ENCODE measurements at regions not wholly inside any gene's neighbourhood (a gene's known extent, or its start where the extent isn't known, plus 50 kb on each side); places are given as distances from the start of the nearest gene placed in this dataset.
A peak's percentile ranks its signal among the peaks of the same experiment; 100 is the strongest.
"Not testable (repeated sequence)": the region's sequence is repeated elsewhere in the genome, so short reads cannot be mapped to it uniquely, and the experiment has no call there.

DNA sequence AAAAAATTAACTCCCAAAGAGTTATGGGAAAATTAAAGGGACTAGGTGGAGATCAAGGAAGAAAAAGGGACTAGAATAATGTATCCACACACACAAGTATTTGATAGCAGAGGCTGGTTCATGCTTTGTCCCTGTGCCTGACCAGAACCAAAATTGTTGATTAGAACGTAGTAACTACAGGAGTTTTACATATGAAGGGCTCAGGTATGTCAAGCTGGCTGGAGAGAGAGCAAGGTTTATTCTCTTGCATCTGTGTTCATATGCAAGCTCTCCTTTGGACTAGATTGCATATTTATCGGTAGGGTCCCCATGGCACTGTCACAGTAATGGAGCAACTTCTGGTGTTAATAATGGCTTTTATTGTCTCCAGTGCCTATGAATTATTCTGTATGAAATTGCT is 239.9 kb upstream of the TRPM3 start:
- no peak for DNase-seq

GRCh38 chr9:71357346-71357745 is 235.9 kb upstream of the TRPM3 start:
- no peak for DNase-seq

DNA sequence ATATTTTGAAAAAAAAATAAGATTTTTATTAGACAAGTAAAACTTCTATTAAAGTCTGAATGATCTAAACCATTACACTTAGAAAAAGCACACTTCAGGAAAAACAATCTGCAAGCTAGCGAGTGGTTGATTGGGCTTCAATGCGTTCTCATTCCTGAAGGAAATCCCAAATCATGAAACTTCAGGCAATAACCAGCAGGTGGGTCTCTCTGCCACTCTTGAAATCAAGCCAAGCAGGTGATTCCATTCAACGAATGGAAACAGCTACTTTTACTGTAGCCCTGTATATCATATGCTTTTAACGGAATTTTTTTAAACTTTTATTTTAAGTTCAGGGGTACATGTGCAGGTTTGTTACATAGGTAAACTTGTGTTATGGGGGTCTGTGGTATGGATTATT is 234.5 kb upstream of the TRPM3 start:
- DNase-seq, result no peak

DNA sequence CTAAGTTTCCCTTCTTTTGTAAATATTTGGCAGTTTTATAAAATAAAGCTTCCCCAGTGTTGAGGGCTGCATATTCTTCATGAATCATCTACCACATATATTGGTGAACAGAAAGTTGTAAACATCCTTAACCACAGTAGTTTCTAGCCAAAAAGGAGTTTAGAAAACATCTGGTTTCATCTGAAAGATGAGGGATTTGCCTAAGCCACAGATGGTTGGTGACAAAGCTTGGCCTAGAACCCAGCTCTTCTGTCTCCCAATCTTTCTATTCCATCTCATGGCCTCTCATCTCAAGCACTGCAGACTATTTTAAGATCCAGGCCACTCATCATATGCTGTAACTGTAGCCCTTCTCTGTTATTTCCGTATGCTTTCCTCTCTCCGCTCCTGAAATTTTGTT is 232.3 kb upstream of the TRPM3 start:
- no peak for DNase-seq

GRCh38 chr9:71352837-71353236 is 231.4 kb upstream of the TRPM3 start:
- DNase-seq, result no peak

DNA sequence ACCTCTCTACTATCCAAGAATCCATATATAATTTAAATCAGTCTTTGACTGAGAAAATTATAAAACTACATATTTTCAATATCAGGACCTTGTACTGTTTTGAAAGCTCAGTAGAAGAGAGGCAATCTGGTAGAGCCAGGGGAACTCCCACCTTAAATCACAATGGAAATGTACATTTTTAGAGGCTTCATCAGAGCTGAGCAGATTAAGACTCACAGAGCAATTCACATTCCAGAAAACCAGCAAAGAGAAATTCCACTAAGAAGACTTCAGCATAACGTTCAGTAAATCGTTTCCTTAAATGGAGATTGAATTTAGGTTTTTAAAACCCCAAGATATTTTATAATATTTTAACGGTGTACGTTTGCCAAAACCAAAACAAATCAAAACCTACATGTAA is 227.8 kb upstream of the TRPM3 start:
- no peak for DNase-seq

- DNase-seq, result no peak
Measured at GRCh38 chr9:71333321-71333720, 211.9 kb upstream of the TRPM3 start.

- DNase-seq, result no peak
Measured at GRCh38 chr9:71331603-71332002, 210.2 kb upstream of the TRPM3 start.

DNA sequence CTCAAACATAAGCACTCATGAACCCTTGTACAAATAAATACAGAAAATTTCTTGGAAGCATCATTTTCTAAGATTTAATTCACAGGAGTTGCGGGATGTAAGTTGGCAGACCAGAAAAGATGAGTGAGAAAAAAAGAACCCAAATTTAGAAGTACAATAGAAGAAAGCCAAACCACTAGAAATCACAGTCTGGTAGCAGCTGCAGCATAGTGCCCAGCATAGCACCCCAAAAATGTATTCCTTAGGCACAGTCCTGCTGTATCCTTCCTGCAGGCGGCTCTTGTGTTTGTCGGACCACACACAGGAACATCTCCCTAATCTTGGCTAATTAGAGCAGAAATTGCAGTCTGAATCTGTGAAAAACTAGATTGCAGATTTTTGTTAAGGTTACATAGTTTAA is 208.5 kb upstream of the TRPM3 start:
- no peak for DNase-seq

- DNase-seq, result no peak
Measured at GRCh38 chr9:71326360-71326759, 204.9 kb upstream of the TRPM3 start.

DNA sequence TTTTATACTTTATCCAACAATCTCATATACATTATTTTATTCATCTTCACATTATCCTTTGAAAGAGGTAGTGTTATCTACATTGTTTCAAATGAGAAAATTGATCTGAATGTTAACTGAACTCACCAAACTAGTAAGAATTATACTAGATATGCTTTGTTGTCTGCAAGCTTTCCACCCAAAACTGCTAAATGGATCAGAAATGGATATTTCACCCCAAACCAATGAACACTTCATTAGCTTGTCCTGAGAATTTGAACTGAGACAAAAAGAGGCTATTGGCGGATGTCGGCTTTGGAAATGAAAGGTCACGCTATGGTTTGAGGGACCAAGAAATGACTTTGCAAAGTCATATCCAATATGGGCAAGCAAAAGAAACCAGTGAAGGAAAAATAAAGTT is 201.9 kb upstream of the TRPM3 start:
- DNase-seq, result no peak

- DNase-seq, result no peak
Measured at GRCh38 chr9:71322311-71322710, 200.9 kb upstream of the TRPM3 start.

- DNase-seq, result no peak
Measured at GRCh38 chr9:71308454-71308853, 187.0 kb upstream of the TRPM3 start.

DNA sequence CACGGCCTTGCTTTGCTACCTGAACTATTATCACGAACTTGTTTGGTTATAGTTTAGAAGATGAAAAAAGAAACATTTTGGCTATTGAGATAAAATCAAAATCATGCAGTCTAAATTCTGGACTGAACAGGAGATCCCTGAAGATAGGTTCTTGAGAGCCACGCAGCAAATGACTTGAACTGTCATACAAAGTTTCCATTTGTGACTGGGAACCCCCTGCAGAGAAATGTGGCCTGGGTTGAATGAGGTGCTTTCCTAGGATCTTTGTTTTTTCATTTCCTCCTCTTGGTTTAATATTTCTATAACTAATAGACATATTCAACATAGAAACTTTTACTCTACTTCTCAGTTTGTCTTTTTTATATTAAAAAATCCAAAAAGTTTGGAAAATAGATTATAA is 184.7 kb upstream of the TRPM3 start:
- DNase-seq, result no peak

DNA sequence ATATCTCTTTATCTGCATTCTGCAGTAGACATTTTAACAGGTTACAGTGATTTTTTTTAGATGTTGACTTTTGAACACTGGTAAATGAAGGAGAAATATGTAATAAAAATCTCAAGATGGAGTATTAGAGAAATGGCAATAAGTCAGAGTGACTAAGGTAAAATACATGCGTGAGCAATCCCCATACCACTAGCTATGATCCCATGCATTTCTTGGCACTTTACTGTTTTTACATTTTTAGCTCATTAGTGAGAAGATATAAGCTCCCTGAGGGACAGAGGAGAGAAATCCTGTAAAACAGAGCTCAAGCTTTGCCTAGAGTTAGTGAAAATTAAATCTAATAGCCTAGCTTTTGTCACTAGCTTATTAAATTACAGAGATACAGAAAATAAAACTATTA is 181.9 kb upstream of the TRPM3 start:
- no peak for DNase-seq

DNA sequence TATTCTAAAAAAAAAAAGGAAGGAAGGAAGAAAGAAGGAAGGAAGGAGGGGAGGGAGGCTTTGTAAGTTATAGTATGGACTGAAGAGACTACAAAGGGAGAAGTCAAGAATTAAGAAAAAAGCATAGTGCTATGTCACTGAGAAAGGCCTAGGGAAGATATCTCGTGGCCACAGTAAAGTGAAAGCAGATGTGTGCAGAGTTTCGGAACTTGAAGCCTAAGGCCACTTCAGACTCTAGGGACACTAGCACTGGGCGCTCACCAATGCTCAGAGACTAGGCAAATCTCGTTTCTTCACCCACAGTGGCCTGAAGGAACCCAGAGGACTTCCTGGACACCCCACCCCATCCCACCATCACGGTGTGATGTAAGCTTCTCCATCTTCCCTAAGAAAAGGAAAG is 181.4 kb upstream of the TRPM3 start:
- DNase-seq, result no peak

DNA sequence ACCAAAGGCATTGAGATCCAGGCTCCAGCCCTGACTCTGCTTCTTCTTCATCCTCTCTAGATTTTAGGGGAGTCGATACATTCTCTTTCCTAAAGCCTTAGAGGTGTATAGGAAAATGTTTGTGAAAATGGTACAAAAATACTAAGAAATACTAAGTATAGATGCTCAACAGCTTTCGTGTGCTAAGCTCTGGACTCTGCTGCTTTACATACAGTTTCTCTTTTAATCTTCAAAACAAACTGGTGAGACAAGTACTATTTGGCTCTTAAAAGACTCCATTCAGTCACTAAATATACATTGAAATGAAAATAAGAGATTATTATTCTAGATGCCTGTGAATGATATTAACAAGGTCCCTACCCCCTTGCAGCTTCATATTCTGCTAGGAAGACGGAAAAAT is 174.5 kb upstream of the TRPM3 start:
- no peak for DNase-seq

DNA sequence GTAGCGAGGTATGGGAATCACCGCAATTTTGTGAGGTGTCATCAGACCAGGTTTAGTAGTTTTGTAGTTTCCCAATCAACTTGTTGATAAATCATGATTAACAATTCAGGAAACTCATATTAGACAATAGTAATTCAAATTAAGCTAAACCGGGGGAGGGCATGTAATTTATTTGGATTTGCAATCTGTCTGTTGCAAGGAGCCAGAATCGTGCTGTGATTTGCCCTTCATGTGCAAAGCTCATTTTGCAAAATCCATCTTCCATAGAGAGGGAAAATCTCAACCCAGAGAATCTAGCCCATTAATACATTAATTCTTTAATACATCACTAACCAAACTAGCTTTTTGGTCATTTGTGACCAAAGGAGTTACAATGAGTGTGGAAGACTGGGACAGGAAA is 164.7 kb upstream of the TRPM3 start:
- no peak for DNase-seq

DNA sequence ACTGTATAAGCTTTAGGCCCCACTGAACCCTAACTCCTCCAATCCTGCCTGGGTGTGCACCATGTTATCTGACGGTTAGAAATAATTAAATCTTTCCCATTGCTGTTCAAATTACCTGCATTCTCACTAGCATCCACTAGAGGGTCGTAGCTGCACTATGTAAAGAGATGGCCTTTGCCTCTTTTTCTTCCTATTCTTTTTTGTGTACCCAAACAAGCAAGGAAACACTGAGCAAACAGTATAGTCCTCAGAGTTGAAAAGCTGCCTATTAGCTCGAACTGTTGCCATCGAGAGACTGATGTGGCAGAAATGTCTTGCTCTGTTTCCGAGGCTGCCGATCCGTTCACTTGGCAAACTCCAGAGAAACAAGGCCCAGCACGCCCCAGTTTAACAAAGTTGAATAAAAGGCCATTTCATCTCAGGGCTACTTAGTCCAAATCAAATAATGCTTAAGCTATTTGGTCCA is 163.8 kb upstream of the TRPM3 start:
- DNase-seq, result peak; percentile 77

DNA sequence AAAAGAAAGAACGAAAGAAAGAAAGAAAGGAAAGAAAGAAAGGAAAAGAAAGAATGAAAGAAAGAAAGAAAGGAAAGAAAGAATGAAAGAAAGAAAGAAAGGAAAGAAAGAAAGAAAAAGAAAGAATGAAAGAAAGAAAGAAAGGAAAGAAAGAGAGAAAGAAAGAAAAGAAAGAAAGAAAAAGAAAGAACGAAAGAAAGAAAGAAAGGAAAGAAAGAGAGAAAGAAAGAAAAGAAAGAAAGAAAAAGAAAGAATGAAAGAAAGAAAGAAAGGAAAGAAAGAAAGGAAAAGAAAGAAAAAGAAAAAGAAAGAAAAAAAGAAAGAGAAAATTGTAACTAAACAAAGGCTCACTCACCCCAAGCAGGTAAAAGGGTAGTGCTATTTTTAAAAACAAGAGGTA is 160.7 kb upstream of the TRPM3 start:
- not testable (repeated sequence) for DNase-seq

GRCh38 chr9:71279151-71279739 is 157.8 kb upstream of the TRPM3 start:
- no peak for DNase-seq

DNA sequence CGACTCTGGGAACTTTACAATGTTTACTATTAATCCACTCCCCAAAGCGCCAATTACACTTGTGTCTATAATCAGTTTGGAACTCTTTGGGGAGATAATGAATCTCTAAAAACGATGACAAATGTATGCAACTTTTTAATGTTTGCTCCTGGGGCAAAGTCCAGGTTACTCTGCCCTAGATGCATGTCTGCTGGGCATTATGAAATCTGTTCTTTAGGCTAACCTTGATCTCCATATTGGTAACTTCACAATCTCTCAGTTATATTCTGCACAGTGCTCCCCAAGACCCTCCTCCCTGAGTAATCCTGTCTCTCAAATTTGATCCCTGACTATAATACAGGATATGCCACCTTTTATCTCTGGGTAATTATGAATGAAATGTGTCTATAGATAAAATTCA is 152.2 kb upstream of the TRPM3 start:
- DNase-seq, result no peak

GRCh38 chr9:71271602-71272001 is 150.2 kb upstream of the TRPM3 start:
- DNase-seq, result no peak

DNA sequence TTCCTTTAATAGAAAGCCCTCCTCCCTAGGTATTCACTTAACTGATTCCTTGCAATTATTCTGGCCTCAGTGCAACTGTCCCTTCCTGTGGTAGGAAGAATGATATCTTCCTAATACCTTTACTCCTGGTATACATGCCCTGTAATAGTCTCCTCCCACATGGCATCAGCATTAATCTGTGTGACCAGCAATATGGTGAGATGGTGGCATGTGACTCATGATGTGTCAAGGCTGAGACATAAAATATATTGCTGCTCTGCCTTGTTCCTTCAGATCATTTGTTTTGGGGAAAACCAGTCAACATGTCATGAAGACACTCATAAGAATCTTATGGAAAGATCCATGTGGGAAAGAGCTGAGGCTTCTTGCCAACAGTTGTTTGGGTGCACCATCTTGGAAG is 149.1 kb upstream of the TRPM3 start:
- DNase-seq, result no peak

- no peak for DNase-seq
Measured at GRCh38 chr9:71269859-71270258, 148.4 kb upstream of the TRPM3 start.
